HG02973 (cell line): ENCODE measurements at regions not wholly inside any gene's neighbourhood (a gene's known extent, or its start where the extent isn't known, plus 50 kb on each side); places are given as distances from the start of the nearest gene placed in this dataset.

Source experiments
- ATAC-seq: cut with Tn5 transposase; IDR thresholded peaks from one replicate; pipeline ENCODE4 v1.9.1; 2021; ENCODE audit warnings: moderate library complexity; ENCODE audit not compliant: unreplicated experiment

DNA sequence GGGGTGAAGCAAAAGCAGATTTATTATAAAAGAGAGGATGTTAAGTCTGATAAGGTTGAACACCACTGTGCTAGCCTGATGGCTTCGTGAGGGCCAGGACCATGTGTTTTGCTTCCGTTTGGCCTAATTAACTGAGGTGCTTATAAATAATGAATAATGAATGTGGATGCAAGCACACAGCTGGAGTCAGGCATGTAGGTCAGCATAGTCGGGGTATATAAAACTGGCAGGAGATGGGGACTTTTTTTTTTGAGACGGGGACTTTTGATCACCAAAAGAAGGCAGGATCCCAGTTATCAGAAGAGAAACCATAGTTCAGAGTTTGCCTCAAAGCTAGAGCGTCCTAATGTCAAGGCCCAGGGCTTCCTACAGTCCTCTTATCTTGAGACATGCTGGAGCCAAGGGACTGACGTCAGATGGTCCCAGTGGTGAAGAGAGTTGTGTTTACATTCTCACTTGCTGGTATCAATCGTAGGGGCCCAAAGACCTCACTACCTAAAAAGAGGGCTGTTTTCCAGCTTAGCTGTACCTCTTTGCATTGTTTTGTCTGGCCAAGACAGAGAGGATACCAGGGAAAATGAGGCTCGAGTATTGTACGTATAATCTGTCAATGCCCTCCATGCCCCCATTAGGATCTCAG is 50.4 kb downstream of the RTL9 start:
- ATAC-seq = no peak

GRCh38 chrX:110409925-110410324 is 51.3 kb downstream of the RTL9 start:
- ATAC-seq = no peak

- no peak for ATAC-seq
Observed at GRCh38 chrX:110410603-110411002, 52.0 kb downstream of the RTL9 start.

DNA sequence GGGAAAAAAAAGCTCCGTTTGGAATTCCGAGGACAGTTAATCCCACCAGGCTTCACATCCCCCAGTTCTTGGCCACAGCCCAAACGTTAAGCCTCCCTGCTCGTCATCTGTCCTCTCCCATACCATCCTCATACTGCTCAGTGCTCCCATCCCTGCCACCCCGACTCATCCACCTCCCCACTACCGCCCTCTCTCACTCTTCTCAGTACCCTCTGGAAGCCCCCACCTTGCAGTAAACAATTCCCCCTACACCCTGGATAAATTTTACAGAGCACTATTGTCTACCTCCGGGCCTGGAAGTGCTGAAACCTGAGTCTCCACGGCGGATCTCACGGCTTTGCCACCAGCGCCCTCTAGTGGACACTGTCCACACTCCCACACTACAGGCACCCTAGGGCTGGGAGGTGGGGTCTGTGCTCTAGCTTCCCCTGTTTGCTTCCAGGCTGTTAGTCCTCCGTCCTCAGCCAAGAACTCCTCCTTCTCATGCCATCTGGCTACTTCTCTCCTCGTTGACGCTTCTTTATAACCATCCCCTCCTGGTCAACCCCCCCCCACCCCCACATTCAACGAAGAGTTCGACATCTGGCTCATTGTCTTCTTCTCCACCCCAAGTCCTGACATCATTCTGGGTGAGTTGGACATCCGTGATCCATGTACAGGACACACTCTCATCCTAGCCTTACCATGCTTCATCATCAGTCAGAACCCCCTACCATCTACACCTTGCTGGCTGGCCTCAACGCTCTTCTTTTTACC is 54.5 kb downstream of the RTL9 start:
- peak; percentile 59 for ATAC-seq

GRCh38 chrX:110413727-110414124 is 55.1 kb downstream of the RTL9 start:
- ATAC-seq = no peak

- ATAC-seq = peak; percentile 17
Observed at GRCh38 chrX:110414273-110414672, 55.6 kb downstream of the RTL9 start.

GRCh38 chrX:110414679-110415439 is 56.2 kb downstream of the RTL9 start:
- ATAC-seq = peak; percentile 83

DNA sequence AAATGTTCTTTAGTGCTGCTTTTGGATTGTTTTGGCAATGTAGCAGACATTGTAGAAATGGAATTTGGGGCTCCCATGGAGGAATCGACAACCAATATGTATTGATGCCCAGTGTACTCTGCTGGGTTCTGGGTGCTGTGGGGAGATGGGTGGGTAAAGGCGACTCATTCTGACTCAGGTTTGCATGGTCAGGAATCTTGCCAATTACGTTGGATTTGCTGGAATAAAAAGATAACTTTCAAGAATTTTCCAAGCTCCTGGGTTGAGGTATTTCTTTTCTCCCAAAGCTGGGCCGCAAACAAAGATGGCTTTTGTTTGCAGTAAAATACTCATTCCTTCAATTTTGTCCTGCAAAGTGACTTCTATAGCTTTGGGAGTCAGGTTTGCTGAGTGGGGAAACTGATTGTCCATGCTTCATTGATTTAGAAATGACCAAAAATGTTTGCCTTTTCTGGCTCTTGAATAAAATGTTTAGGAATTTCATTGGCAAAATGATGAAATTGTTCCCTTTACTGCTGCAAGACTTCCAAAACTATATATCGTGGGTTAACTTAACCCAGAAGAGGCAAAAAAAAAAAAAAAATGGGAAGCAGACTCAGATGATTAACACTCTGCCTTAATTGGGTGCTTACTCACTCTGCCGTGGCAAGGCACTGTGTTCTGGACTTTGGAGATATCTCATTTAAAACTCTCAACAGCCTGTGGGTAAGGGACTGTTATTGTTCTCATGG is 57.0 kb downstream of the RTL9 start:
- no peak for ATAC-seq

DNA sequence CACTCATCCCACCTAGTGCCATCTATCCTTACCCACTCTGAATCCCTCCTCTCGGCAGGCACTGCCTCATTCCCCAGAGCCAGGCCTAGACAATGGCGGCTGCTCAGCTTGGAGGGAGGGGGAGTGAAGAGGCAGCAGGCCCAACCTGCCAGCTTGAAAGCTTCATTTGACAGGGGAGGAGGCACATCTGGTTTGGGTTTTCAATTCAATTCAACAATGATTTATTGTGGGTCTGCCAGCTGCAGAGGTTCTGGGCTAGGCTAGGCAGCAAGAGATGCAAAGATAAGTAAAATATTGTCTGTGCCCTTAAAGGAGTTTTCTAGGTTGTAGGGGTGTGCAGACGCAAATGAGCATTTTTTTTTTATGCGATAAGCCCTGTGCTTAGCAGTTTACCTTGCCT is 58.5 kb downstream of the RTL9 start:
- no peak for ATAC-seq

DNA sequence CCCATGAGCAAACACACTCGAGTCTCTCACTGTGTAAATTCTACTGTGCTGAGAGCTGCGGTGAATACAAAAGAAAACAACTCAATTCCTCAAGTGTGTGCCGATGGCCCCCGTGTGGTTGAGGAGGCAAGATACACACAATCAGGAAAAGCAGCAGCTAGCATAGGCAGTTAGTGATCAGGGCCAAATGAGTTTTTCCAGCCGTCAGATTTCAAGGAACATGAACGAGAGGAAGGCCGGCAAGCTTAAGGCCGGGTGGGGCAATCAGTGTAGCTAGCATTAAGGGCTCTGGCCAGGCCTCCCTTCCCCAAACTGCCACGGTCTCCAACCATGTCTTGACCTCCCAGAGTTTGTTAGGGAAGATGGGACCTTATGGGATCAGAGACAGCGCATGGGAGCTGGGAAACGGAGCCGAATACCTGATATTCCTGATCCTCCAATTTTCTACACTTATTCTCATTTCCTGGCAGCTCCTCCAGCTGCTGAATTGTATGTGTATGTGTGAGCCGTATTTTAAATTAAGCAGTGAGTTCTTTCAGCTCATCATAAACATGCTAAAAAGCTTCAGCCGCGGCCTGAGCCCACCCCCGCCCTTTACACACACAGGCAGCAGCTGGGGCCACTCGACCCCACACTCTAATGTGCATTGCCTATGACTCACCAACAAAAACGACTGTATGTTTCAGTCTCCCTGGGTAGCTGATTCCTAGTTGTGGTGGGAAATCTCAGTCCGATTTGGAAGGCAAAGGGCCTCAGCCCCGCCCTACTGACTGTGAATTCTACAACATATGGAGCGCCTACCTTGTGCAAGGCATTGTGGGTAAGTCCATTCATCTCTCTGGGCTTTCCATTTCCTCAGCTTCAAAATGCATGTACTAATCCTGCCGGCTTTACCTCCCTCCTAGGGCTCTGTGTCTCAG is 59.9 kb downstream of the RTL9 start:
- ATAC-seq = no peak

GRCh38 chrX:110419512-110419911 is 60.9 kb downstream of the RTL9 start:
- no peak for ATAC-seq

DNA sequence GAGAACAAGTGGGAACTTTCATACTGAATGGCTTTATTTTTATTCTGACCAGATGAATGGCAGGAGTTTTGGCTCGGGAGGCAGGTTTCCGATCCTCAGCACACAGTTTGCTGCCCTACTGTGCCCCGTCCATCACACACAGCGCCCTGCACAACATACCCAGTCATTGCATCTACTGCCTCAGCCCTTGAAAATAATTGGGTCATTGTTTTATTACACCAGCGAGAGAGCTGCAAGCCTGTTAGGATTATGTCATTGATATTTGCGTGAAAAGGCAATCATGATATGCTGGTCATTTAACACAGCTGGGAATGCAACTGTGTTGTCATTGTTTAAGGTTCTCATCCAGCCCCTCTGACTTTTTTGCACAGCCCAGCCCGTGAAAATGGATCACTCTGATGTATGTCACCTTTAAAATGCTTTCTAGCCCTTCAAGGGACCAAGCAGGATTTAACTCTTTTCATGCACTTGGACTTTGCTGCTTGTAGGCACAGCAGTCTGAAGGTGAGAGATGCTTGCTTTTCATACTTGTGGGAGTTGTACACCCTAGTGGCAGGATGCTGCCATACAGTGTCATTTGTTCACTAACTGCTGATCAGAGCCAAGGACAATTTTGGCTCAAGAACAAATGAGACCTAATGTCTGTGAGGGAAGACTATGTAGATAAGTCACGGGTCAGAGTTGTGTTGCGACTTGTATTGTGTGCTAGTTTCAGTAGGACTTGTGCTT is 62.3 kb downstream of the RTL9 start:
- no peak for ATAC-seq

- ATAC-seq = no peak
Observed at GRCh38 chrX:110421500-110422455, 63.1 kb downstream of the RTL9 start.

DNA sequence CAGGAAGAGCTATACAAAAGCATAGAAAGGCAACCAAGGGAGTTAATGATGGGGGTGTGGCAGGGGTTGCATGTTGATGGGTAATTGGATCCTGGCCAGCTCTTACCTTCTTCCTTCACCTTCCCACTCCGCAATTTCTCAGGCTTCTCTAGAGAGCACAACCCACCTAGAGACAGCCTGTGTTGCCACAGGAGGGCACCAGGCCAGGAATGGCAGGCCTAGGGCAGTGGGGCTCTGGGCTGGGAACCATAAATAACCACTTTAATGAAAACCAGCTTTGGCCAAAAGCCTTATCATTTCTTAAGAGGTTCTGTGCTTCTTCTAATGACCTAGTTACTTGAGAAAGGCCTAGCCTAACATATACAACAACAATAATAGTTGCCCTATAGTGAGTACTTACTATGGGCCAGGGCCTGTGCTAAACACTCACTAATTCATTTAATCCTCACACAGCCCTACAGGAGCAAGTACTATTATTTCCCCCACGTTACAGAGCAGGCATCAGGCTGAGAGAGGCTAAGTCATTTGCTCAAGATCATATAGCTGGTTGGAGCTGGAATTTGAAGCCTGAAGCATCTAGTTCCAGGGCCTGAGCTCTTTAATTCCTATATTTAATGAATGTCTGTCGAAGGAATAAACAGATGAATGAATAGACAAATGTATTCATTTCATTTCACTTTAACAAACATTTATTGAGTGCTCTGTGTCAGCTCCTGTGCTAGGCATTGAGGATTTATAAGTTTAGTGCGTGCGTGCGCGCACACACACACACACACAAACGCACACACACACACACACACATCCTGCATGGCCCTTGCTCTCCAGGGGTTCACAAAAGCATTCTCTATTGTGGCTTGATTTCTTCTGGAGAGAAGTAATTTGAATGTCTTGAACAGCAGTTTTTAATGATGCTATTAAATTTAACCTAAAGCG is 66.8 kb downstream of the RTL9 start:
- no peak for ATAC-seq

DNA sequence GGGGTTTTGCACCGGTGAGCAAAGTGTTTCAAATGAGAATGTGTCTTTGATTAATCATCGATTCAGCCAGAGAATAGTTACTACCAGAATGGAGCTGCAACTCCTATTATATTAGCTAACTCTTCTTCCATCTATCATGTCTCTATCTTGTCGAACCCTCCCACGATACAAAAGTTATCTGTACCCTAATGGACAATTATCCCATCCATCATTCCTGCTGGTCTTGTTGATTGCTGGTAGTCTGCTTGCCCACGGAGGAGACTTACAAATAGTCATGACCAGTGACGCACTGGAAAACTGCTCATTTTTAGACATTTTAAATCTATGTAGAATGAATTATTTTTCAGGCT is 67.5 kb downstream of the RTL9 start:
- no peak for ATAC-seq

- no peak for ATAC-seq
Observed at GRCh38 chrX:110427076-110427475, 68.4 kb downstream of the RTL9 start.

DNA sequence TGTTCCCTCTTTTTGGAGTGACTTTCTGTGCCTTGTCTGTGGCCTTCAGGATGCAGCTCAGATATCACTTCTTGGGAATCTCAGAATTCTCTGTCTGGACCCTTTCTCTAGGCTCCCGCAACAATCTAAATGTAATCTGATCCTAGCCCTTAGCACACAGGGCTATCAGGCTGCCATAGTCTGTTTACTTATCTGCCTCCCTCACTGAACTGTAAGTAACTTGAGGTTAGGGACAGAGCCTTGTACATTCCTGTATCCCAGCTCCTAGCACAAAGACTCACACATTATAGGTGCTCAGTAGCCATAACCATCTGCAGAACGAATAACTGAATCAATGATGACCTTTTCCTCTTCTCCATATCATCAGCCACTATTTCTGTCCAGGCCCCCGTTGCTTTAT is 69.5 kb downstream of the RTL9 start:
- ATAC-seq = no peak
